ENCODE measurements at regions not wholly inside any gene's neighbourhood (a gene's known extent, or its start where the extent isn't known, plus 50 kb on each side); places are given as distances from the start of the nearest gene placed in this dataset.

DNA sequence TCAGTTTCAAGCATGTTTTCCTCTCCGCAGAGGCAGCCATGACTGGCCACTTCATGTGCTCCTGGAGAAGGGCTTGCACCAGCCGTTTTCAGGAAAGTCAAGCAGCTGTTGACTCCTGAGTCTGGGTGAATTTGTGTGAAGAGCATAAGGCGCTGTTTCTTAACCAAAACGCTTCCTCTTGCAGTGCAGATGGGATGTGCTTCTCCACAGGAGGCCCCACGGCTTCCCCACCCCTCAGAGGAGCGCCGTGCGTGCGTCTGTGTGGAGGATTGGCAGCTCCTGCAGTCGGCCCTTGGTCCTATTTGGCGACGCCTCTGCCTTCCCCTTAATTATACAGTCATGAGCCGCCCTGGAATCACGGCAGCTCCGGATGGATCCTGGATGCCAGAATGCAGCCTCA, 54.1 kb upstream of the B3GAT1 start (continued):
- TF ChIP-seq, protein P1, sequence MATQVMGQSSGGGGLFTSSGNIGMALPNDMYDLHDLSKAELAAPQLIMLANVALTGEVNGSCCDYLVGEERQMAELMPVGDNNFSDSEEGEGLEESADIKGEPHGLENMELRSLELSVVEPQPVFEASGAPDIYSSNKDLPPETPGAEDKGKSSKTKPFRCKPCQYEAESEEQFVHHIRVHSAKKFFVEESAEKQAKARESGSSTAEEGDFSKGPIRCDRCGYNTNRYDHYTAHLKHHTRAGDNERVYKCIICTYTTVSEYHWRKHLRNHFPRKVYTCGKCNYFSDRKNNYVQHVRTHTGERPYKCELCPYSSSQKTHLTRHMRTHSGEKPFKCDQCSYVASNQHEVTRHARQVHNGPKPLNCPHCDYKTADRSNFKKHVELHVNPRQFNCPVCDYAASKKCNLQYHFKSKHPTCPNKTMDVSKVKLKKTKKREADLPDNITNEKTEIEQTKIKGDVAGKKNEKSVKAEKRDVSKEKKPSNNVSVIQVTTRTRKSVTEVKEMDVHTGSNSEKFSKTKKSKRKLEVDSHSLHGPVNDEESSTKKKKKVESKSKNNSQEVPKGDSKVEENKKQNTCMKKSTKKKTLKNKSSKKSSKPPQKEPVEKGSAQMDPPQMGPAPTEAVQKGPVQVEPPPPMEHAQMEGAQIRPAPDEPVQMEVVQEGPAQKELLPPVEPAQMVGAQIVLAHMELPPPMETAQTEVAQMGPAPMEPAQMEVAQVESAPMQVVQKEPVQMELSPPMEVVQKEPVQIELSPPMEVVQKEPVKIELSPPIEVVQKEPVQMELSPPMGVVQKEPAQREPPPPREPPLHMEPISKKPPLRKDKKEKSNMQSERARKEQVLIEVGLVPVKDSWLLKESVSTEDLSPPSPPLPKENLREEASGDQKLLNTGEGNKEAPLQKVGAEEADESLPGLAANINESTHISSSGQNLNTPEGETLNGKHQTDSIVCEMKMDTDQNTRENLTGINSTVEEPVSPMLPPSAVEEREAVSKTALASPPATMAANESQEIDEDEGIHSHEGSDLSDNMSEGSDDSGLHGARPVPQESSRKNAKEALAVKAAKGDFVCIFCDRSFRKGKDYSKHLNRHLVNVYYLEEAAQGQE (IDR thresholded peaks at IDR 0.05; ENCODE audit: low read depth), result no peak
- TF ChIP-seq RAD21 (IDR thresholded peaks at IDR 0.05; ENCODE audit: low read depth), result no peak
- no peak for TF ChIP-seq SIN3A (IDR thresholded peaks at IDR 0.05; ENCODE audit: low read depth)

DNA sequence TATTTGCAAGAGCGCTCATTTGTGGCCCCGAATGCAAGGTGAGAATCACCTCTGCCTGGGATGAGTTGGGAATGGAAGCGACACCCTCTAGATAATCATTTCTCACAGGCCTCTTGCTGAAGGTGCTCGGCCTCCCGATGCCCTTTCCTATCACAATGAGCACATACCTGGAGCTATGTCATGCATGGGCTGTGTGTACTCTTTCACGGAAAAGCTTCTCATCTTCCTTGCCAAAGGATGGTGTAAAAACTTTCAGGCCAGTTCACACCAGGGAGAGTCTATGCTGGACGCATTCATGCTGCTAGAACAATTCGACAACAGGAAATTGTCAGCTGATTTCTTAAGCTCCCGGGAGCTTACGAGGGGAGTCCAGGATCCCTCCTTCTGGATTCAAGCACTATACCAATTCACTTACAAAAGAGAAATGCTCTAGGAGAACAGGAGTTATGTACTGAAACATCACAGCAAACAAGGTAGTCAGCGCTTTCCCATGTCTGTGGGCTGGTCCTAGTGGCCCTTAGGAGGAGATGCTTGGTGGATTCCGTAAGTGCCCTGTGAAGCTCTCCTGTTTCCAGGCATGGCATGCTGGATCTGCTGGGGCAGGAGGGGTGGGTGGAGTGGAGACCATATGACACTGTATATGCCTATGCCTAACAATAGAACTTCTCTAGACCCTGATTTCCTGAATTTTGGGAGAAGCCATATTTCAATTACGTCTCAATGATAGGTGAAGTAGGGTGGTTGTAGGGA, 53.1 kb upstream of the B3GAT1 start:
- Histone ChIP-seq H2AFZ (ENCODE audit: low read depth, low read length, poor library complexity, severe bottlenecking) (no peak overlapping the region), H3K27me3 (ENCODE audit: insufficient read depth, low read length) (peaks cover 61% of the 10 kb centered on the region), H3K27ac (ENCODE audit: low read depth, low read length) (no peak overlapping the region), H3K4me1 (ENCODE audit: control insufficient read depth in 1 of 2, insufficient read depth in 2 of 2, low read length in 2 of 2) (no peaks in the 10 kb centered on the region), H3K9ac (ENCODE audit: low read length) (no peak overlapping the region), H3K4me2 (ENCODE audit: low read length) (no peak overlapping the region), H3K9me3 (ENCODE audit: control insufficient read depth in 1 of 2, insufficient read depth in 1 of 2, low read depth in 1 of 2, low read length in 2 of 2) (no peaks in the 10 kb centered on the region), H3K9me2 (ENCODE audit: insufficient read depth) (no peaks in the 10 kb centered on the region), H4K20me1 (ENCODE audit: insufficient read depth) (no peaks in the 10 kb centered on the region), H3K36me3 (ENCODE audit: control insufficient read depth in 1 of 2, insufficient read depth in 2 of 2, low read length in 2 of 2) (no peaks in the 10 kb centered on the region), H3K79me2 (ENCODE audit: insufficient read depth, low read length) (no peaks in the 10 kb centered on the region), H3K4me3 (replicated peaks in 1 of 2; ENCODE audit: low read depth in 1 of 2, low read length in 2 of 2) (no peak overlapping the region)
- ChIA-PET CTCF (no interaction called here), POLR2A (no interaction called here), RAD21 (ENCODE audit: low non-redundant PET in 1 of 2, low total read pairs in 2 of 2, uncharacterized antibody in 2 of 2, unreplicated experiment in 2 of 2) (no interaction called here)
- no TSS peak for BruUV-seq (replicated peaks)
- ATAC-seq (no peak), DNase-seq (ENCODE audit: low read depth, low spot score) (no peak)
- intact Hi-C loops (cut with micrococcal nuclease), result no loop called here
- TF ChIP-seq ZNF274 (IDR thresholded peaks at IDR 0.05; ENCODE audit: low read depth, low read length) (no peak), YY1 (IDR thresholded peaks at IDR 0.05; ENCODE audit: extremely low read depth, insufficient replicate concordance, low read depth, low read length) (no peak), EZH2phosphoT487 (IDR thresholded peaks at IDR 0.05; ENCODE audit: borderline replicate concordance) (no peak), CBX3 (IDR thresholded peaks at IDR 0.05; ENCODE audit: low read depth) (no peak), SIN3A (IDR thresholded peaks at IDR 0.05; ENCODE audit: low read depth) (no peak), EGR1 (IDR thresholded peaks at IDR 0.05; ENCODE audit: low read depth) (no peak), POLR2AphosphoS5 (IDR thresholded peaks at IDR 0.05; ENCODE audit: low read depth, low read length) (no peak), POLR2A (IDR thresholded peaks at IDR 0.05; ENCODE audit: borderline replicate concordance, extremely low read depth, insufficient read depth, insufficient read length) (no peak), RAD21 (IDR thresholded peaks at IDR 0.05; ENCODE audit: low read depth) (no peak), SP1 (IDR thresholded peaks at IDR 0.05; ENCODE audit: low read depth) (no peak), ELF1 (IDR thresholded peaks at IDR 0.05; ENCODE audit: borderline replicate concordance, low read depth) (no peak), ZFX (IDR thresholded peaks at IDR 0.05) (no peak)
- TF ChIP-seq, protein P2, sequence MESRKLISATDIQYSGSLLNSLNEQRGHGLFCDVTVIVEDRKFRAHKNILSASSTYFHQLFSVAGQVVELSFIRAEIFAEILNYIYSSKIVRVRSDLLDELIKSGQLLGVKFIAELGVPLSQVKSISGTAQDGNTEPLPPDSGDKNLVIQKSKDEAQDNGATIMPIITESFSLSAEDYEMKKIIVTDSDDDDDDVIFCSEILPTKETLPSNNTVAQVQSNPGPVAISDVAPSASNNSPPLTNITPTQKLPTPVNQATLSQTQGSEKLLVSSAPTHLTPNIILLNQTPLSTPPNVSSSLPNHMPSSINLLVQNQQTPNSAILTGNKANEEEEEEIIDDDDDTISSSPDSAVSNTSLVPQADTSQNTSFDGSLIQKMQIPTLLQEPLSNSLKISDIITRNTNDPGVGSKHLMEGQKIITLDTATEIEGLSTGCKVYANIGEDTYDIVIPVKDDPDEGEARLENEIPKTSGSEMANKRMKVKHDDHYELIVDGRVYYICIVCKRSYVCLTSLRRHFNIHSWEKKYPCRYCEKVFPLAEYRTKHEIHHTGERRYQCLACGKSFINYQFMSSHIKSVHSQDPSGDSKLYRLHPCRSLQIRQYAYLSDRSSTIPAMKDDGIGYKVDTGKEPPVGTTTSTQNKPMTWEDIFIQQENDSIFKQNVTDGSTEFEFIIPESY (IDR thresholded peaks at IDR 0.05; ENCODE audit: extremely low read depth, insufficient replicate concordance, low read length), result no peak
- TF ChIP-seq, protein P3, sequence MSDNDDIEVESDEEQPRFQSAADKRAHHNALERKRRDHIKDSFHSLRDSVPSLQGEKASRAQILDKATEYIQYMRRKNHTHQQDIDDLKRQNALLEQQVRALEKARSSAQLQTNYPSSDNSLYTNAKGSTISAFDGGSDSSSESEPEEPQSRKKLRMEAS (IDR thresholded peaks at IDR 0.05), result no peak
- TF ChIP-seq, protein P4, sequence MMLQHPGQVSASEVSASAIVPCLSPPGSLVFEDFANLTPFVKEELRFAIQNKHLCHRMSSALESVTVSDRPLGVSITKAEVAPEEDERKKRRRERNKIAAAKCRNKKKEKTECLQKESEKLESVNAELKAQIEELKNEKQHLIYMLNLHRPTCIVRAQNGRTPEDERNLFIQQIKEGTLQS (IDR thresholded peaks at IDR 0.05), result no peak
- TF ChIP-seq, protein P5, sequence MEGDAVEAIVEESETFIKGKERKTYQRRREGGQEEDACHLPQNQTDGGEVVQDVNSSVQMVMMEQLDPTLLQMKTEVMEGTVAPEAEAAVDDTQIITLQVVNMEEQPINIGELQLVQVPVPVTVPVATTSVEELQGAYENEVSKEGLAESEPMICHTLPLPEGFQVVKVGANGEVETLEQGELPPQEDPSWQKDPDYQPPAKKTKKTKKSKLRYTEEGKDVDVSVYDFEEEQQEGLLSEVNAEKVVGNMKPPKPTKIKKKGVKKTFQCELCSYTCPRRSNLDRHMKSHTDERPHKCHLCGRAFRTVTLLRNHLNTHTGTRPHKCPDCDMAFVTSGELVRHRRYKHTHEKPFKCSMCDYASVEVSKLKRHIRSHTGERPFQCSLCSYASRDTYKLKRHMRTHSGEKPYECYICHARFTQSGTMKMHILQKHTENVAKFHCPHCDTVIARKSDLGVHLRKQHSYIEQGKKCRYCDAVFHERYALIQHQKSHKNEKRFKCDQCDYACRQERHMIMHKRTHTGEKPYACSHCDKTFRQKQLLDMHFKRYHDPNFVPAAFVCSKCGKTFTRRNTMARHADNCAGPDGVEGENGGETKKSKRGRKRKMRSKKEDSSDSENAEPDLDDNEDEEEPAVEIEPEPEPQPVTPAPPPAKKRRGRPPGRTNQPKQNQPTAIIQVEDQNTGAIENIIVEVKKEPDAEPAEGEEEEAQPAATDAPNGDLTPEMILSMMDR (IDR thresholded peaks at IDR 0.05 in 2 of 3, conservative IDR thresholded peaks at IDR 0.05 in 1 of 3; ENCODE audit: borderline replicate concordance in 1 of 3, insufficient read depth in 1 of 3, low read depth in 2 of 3, low read length in 2 of 3), result no peak

Measured in HCT116 (cell line).